ENCODE measurements at regions not wholly inside any gene's neighbourhood (a gene's known extent, or its start where the extent isn't known, plus 50 kb on each side); places are given as distances from the start of the nearest gene placed in this dataset.
"Not testable (repeated sequence)": the region's sequence is repeated elsewhere in the genome, so short reads cannot be mapped to it uniquely, and the experiment has no call there.

GRCh38 chr6:86872810-86873209 lies 64.5 kb upstream of the HTR1E start:
- not testable (repeated sequence) for H3K36me3 ChIP-seq (ENCODE audit: control insufficient read depth, insufficient read depth, low read length); H3K9ac ChIP-seq (ENCODE audit: low read depth, low read length); H3K4me1 ChIP-seq (ENCODE audit: control insufficient read depth, insufficient read depth, low read length); H3K27me3 ChIP-seq (ENCODE audit: control insufficient read depth, insufficient read depth, low read length); H3K9me3 ChIP-seq (ENCODE audit: control insufficient read depth, insufficient read depth, low read length); H3K4me3 ChIP-seq (ENCODE audit: low read depth, low read length)

- H3K9ac ChIP-seq (ENCODE audit: low read depth, low read length), result no peak overlapping the region
- no peaks in the 10 kb centered on the region for H3K9me3 ChIP-seq (ENCODE audit: control insufficient read depth, insufficient read depth, low read length)
- no peaks in the 10 kb centered on the region for H3K4me1 ChIP-seq (ENCODE audit: control insufficient read depth, insufficient read depth, low read length)
- H3K27me3 ChIP-seq (ENCODE audit: control insufficient read depth, insufficient read depth, low read length), result no peaks in the 10 kb centered on the region
- no peaks in the 10 kb centered on the region for H3K36me3 ChIP-seq (ENCODE audit: control insufficient read depth, insufficient read depth, low read length)
- no peak overlapping the region for H3K4me3 ChIP-seq (ENCODE audit: low read depth, low read length)
Measured at GRCh38 chr6:86871681-86872080, 65.6 kb upstream of the HTR1E start.

- H3K27me3 ChIP-seq (ENCODE audit: control insufficient read depth, insufficient read depth, low read length), result no peaks in the 10 kb centered on the region
- H3K4me1 ChIP-seq (ENCODE audit: control insufficient read depth, insufficient read depth, low read length), result no peaks in the 10 kb centered on the region
- no peaks in the 10 kb centered on the region for H3K36me3 ChIP-seq (ENCODE audit: control insufficient read depth, insufficient read depth, low read length)
- H3K9ac ChIP-seq (ENCODE audit: low read depth, low read length), result no peak overlapping the region
- H3K4me3 ChIP-seq (ENCODE audit: low read depth, low read length), result no peak overlapping the region
- no peaks in the 10 kb centered on the region for H3K9me3 ChIP-seq (ENCODE audit: control insufficient read depth, insufficient read depth, low read length)
Measured at GRCh38 chr6:86869500-86869899, 67.8 kb upstream of the HTR1E start.

GRCh38 chr6:86859513-86859912 lies 77.8 kb upstream of the HTR1E start:
- Histone ChIP-seq H3K27me3 (ENCODE audit: control insufficient read depth, insufficient read depth, low read length) (no peaks in the 10 kb centered on the region), H3K9me3 (ENCODE audit: control insufficient read depth, insufficient read depth, low read length) (no peaks in the 10 kb centered on the region), H3K4me3 (ENCODE audit: low read depth, low read length) (no peak overlapping the region), H3K4me1 (ENCODE audit: control insufficient read depth, insufficient read depth, low read length) (no peaks in the 10 kb centered on the region), H3K36me3 (ENCODE audit: control insufficient read depth, insufficient read depth, low read length) (no peaks in the 10 kb centered on the region), H3K9ac (ENCODE audit: low read depth, low read length) (no peak overlapping the region)

- H3K9ac ChIP-seq (ENCODE audit: low read depth, low read length), result no peak overlapping the region
- H3K4me3 ChIP-seq (ENCODE audit: low read depth, low read length), result no peak overlapping the region
- no peaks in the 10 kb centered on the region for H3K36me3 ChIP-seq (ENCODE audit: control insufficient read depth, insufficient read depth, low read length)
- H3K27me3 ChIP-seq (ENCODE audit: control insufficient read depth, insufficient read depth, low read length), result no peaks in the 10 kb centered on the region
- no peaks in the 10 kb centered on the region for H3K9me3 ChIP-seq (ENCODE audit: control insufficient read depth, insufficient read depth, low read length)
- H3K4me1 ChIP-seq (ENCODE audit: control insufficient read depth, insufficient read depth, low read length), result no peaks in the 10 kb centered on the region
Measured at GRCh38 chr6:86858970-86859369, 78.4 kb upstream of the HTR1E start.

GRCh38 chr6:86857783-86858182 lies 79.5 kb upstream of the HTR1E start:
- H3K4me1 ChIP-seq (ENCODE audit: control insufficient read depth, insufficient read depth, low read length), result no peaks in the 10 kb centered on the region
- H3K36me3 ChIP-seq (ENCODE audit: control insufficient read depth, insufficient read depth, low read length), result no peaks in the 10 kb centered on the region
- H3K4me3 ChIP-seq (ENCODE audit: low read depth, low read length), result no peak overlapping the region
- H3K9me3 ChIP-seq (ENCODE audit: control insufficient read depth, insufficient read depth, low read length), result no peaks in the 10 kb centered on the region
- H3K9ac ChIP-seq (ENCODE audit: low read depth, low read length), result no peak overlapping the region
- no peaks in the 10 kb centered on the region for H3K27me3 ChIP-seq (ENCODE audit: control insufficient read depth, insufficient read depth, low read length)

- Histone ChIP-seq H3K9me3 (ENCODE audit: control insufficient read depth, insufficient read depth, low read length) (no peaks in the 10 kb centered on the region), H3K9ac (ENCODE audit: low read depth, low read length) (no peak overlapping the region), H3K4me3 (ENCODE audit: low read depth, low read length) (no peak overlapping the region), H3K27me3 (ENCODE audit: control insufficient read depth, insufficient read depth, low read length) (no peaks in the 10 kb centered on the region), H3K36me3 (ENCODE audit: control insufficient read depth, insufficient read depth, low read length) (no peaks in the 10 kb centered on the region), H3K4me1 (ENCODE audit: control insufficient read depth, insufficient read depth, low read length) (no peaks in the 10 kb centered on the region)
Measured at GRCh38 chr6:86856937-86857563, 80.3 kb upstream of the HTR1E start.

- no peaks in the 10 kb centered on the region for H3K27me3 ChIP-seq (ENCODE audit: control insufficient read depth, insufficient read depth, low read length)
- no peak overlapping the region for H3K4me3 ChIP-seq (ENCODE audit: low read depth, low read length)
- H3K9ac ChIP-seq (ENCODE audit: low read depth, low read length), result no peak overlapping the region
- H3K4me1 ChIP-seq (ENCODE audit: control insufficient read depth, insufficient read depth, low read length), result no peaks in the 10 kb centered on the region
- no peaks in the 10 kb centered on the region for H3K9me3 ChIP-seq (ENCODE audit: control insufficient read depth, insufficient read depth, low read length)
- H3K36me3 ChIP-seq (ENCODE audit: control insufficient read depth, insufficient read depth, low read length), result no peaks in the 10 kb centered on the region
Measured at GRCh38 chr6:86856379-86856778, 80.9 kb upstream of the HTR1E start.

- H3K4me1 ChIP-seq (ENCODE audit: control insufficient read depth, insufficient read depth, low read length), result no peaks in the 10 kb centered on the region
- no peaks in the 10 kb centered on the region for H3K9me3 ChIP-seq (ENCODE audit: control insufficient read depth, insufficient read depth, low read length)
- H3K27me3 ChIP-seq (ENCODE audit: control insufficient read depth, insufficient read depth, low read length), result no peaks in the 10 kb centered on the region
- no peak overlapping the region for H3K9ac ChIP-seq (ENCODE audit: low read depth, low read length)
- no peak overlapping the region for H3K4me3 ChIP-seq (ENCODE audit: low read depth, low read length)
- H3K36me3 ChIP-seq (ENCODE audit: control insufficient read depth, insufficient read depth, low read length), result no peaks in the 10 kb centered on the region
Measured at GRCh38 chr6:86848986-86849385, 88.3 kb upstream of the HTR1E start.

- Histone ChIP-seq H3K4me3 (ENCODE audit: low read depth, low read length) (no peak overlapping the region), H3K9me3 (ENCODE audit: control insufficient read depth, insufficient read depth, low read length) (no peaks in the 10 kb centered on the region), H3K9ac (ENCODE audit: low read depth, low read length) (no peak overlapping the region), H3K4me1 (ENCODE audit: control insufficient read depth, insufficient read depth, low read length) (no peaks in the 10 kb centered on the region), H3K36me3 (ENCODE audit: control insufficient read depth, insufficient read depth, low read length) (no peaks in the 10 kb centered on the region), H3K27me3 (ENCODE audit: control insufficient read depth, insufficient read depth, low read length) (no peaks in the 10 kb centered on the region)
Measured at GRCh38 chr6:86832686-86833085, 104.6 kb upstream of the HTR1E start.

GRCh38 chr6:86825436-86825835 lies 111.9 kb upstream of the HTR1E start:
- H3K4me3 ChIP-seq (ENCODE audit: low read depth, low read length), result no peak overlapping the region
- H3K4me1 ChIP-seq (ENCODE audit: control insufficient read depth, insufficient read depth, low read length), result no peaks in the 10 kb centered on the region
- no peaks in the 10 kb centered on the region for H3K9me3 ChIP-seq (ENCODE audit: control insufficient read depth, insufficient read depth, low read length)
- H3K27me3 ChIP-seq (ENCODE audit: control insufficient read depth, insufficient read depth, low read length), result no peaks in the 10 kb centered on the region
- H3K9ac ChIP-seq (ENCODE audit: low read depth, low read length), result no peak overlapping the region
- no peaks in the 10 kb centered on the region for H3K36me3 ChIP-seq (ENCODE audit: control insufficient read depth, insufficient read depth, low read length)

GRCh38 chr6:86822747-86823146 lies 114.6 kb upstream of the HTR1E start:
- Histone ChIP-seq H3K9me3 (ENCODE audit: control insufficient read depth, insufficient read depth, low read length) (no peaks in the 10 kb centered on the region), H3K9ac (ENCODE audit: low read depth, low read length) (no peak overlapping the region), H3K27me3 (ENCODE audit: control insufficient read depth, insufficient read depth, low read length) (no peaks in the 10 kb centered on the region), H3K36me3 (ENCODE audit: control insufficient read depth, insufficient read depth, low read length) (no peaks in the 10 kb centered on the region), H3K4me1 (ENCODE audit: control insufficient read depth, insufficient read depth, low read length) (no peaks in the 10 kb centered on the region), H3K4me3 (ENCODE audit: low read depth, low read length) (no peak overlapping the region)
